ENCODE measurements at regions not wholly inside any gene's neighbourhood (a gene's known extent, or its start where the extent isn't known, plus 50 kb on each side); places are given as distances from the start of the nearest gene placed in this dataset.

GRCh38 chr19:27936139-27936538 is 1276.8 kb downstream of the UQCRFS1 start:
- no peak for TF ChIP-seq Cebpa-rat (IDR thresholded peaks at IDR 0.05)
- H3K4me2 ChIP-seq: no peak overlapping the region
- no peak overlapping the region for H3K9ac ChIP-seq

GRCh38 chr19:27935669-27936068 is 1277.3 kb downstream of the UQCRFS1 start:
- no peaks in the 10 kb centered on the region for H3K4me1 ChIP-seq
- H3K27ac ChIP-seq: no peak overlapping the region
- no peak overlapping the region for H3K9ac ChIP-seq
- TF ChIP-seq Cebpa-rat (IDR thresholded peaks at IDR 0.05): no peak
- H4K20me1 ChIP-seq: no peaks in the 10 kb centered on the region
- no peaks in the 10 kb centered on the region for H3K36me3 ChIP-seq
- H3K4me2 ChIP-seq: no peak overlapping the region
- H3K4me3 ChIP-seq: no peak overlapping the region
- no peaks in the 10 kb centered on the region for H3K9me3 ChIP-seq
- H3K27me3 ChIP-seq: no peaks in the 10 kb centered on the region

More at GRCh38 chr19:27936139-27936538, 1276.8 kb downstream of the UQCRFS1 start:
- Histone ChIP-seq H3K4me3 (no peak overlapping the region), H3K36me3 (no peaks in the 10 kb centered on the region), H3K27me3 (no peaks in the 10 kb centered on the region), H4K20me1 (no peaks in the 10 kb centered on the region), H3K9me3 (no peaks in the 10 kb centered on the region), H3K27ac (no peak overlapping the region), H3K4me1 (no peaks in the 10 kb centered on the region)

- no peaks in the 10 kb centered on the region for H3K27me3 ChIP-seq
- no peak overlapping the region for H3K4me2 ChIP-seq
- no peaks in the 10 kb centered on the region for H3K9me3 ChIP-seq
- no peak overlapping the region for H3K9ac ChIP-seq
- H3K4me1 ChIP-seq: no peaks in the 10 kb centered on the region
- TF ChIP-seq Cebpa-rat (IDR thresholded peaks at IDR 0.05): no peak
- no peaks in the 10 kb centered on the region for H4K20me1 ChIP-seq
- no peak overlapping the region for H3K4me3 ChIP-seq
- H3K27ac ChIP-seq: no peak overlapping the region
- H3K36me3 ChIP-seq: no peaks in the 10 kb centered on the region
Measured at GRCh38 chr19:27929399-27929798, 1283.6 kb downstream of the UQCRFS1 start.

DNA sequence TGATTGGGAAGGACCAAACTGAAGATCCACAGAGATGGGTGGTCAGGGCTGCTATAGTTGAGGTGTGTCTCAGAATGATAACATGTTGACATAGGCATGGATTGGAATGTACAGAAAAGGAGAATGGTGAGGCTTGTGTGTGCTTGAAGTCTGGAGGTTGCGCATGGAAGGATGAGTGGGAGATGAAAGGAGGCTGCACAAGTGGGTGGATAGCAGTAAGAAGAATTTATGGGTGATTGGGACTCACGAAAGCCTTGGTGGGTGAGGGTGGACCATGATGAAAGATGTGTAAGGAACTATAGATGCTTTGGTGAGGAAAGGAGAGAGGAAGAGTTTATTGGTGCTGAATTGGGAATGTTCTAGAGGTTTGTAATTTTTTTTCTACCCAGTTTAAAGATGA is 1287.7 kb downstream of the UQCRFS1 start:
- H3K4me1 ChIP-seq: no peaks in the 10 kb centered on the region
- TF ChIP-seq Cebpa-rat (IDR thresholded peaks at IDR 0.05): no peak
- H3K9me3 ChIP-seq: no peaks in the 10 kb centered on the region

DNA sequence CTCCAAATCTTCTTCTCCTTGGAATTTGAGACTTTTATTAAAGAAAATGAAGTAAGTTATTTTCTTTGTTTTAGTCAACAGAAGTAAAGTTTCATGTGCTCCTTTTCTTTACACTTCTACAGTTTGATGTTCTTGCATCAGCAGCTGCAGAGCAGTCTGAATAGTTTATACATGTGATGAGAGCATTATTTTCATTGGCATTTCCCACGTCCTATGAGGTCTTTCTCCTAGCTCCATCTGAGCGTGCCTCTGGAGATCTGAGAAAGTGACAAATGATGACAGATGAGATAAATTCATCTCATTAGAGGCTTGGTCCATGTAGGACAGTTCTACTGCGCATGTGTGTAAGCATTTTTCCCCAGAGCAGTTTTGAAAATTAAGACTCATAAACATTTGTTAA is 1290.0 kb downstream of the UQCRFS1 start:
- Histone ChIP-seq H3K4me1 (no peaks in the 10 kb centered on the region), H3K4me3 (no peak overlapping the region), H3K9ac (no peak overlapping the region), H3K4me2 (no peak overlapping the region), H3K9me3 (no peaks in the 10 kb centered on the region), H3K27me3 (no peaks in the 10 kb centered on the region), H3K27ac (no peak overlapping the region), H4K20me1 (no peaks in the 10 kb centered on the region), H3K36me3 (no peaks in the 10 kb centered on the region)
- TF ChIP-seq Cebpa-rat (IDR thresholded peaks at IDR 0.05): no peak

More for the DNA sequence above, 1287.7 kb downstream of the UQCRFS1 start:
- Histone ChIP-seq H3K27ac (no peak overlapping the region), H3K27me3 (no peaks in the 10 kb centered on the region), H3K4me3 (no peak overlapping the region), H3K4me2 (no peak overlapping the region), H3K9ac (no peak overlapping the region), H4K20me1 (no peaks in the 10 kb centered on the region), H3K36me3 (no peaks in the 10 kb centered on the region)

DNA sequence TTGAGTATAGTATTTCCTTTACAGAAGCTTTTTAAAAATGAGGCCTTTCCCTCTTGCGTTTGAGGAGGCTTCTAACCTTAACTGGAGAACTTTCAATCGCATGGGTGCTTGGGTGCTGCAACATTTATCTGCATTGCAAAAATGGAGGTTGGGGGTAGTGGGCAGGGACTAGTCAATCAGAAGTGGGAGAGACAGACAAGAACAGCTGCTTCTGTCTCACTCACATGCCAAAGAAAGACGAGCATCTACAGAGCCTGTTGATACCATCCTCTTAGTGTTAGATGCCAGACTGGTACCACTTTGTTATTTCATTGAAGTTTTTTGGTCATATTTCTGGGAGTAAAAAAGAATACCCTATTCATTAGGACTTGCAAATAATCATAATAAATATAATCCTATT is 1292.2 kb downstream of the UQCRFS1 start:
- Histone ChIP-seq H3K4me1 (no peaks in the 10 kb centered on the region), H3K9ac (no peak overlapping the region), H3K36me3 (no peaks in the 10 kb centered on the region), H3K27me3 (no peaks in the 10 kb centered on the region), H4K20me1 (no peaks in the 10 kb centered on the region), H3K9me3 (no peaks in the 10 kb centered on the region), H3K27ac (no peak overlapping the region), H3K4me3 (no peak overlapping the region), H3K4me2 (no peak overlapping the region)
- TF ChIP-seq Cebpa-rat (IDR thresholded peaks at IDR 0.05): no peak

GRCh38 chr19:27918818-27919217 is 1294.1 kb downstream of the UQCRFS1 start:
- H3K27me3 ChIP-seq: no peaks in the 10 kb centered on the region
- no peak overlapping the region for H3K9ac ChIP-seq
- no peaks in the 10 kb centered on the region for H3K9me3 ChIP-seq
- no peak for TF ChIP-seq Cebpa-rat (IDR thresholded peaks at IDR 0.05)
- no peak overlapping the region for H3K4me2 ChIP-seq
- H3K27ac ChIP-seq: no peak overlapping the region
- no peak overlapping the region for H3K4me3 ChIP-seq
- H3K36me3 ChIP-seq: no peaks in the 10 kb centered on the region
- no peaks in the 10 kb centered on the region for H3K4me1 ChIP-seq
- no peaks in the 10 kb centered on the region for H4K20me1 ChIP-seq

GRCh38 chr19:27911122-27911898 is 1301.6 kb downstream of the UQCRFS1 start:
- no peak overlapping the region for H3K9ac ChIP-seq
- H4K20me1 ChIP-seq: no peaks in the 10 kb centered on the region
- TF ChIP-seq Cebpa-rat (IDR thresholded peaks at IDR 0.05): no peak
- peaks cover 14% of the 10 kb centered on the region for H3K9me3 ChIP-seq
- no peak overlapping the region for H3K4me2 ChIP-seq
- H3K4me1 ChIP-seq: no peaks in the 10 kb centered on the region
- no peaks in the 10 kb centered on the region for H3K27me3 ChIP-seq
- no peaks in the 10 kb centered on the region for H3K36me3 ChIP-seq
- no peak overlapping the region for H3K4me3 ChIP-seq
- H3K27ac ChIP-seq: no peak overlapping the region

- no peak overlapping the region for H3K4me2 ChIP-seq
- H3K27me3 ChIP-seq: no peaks in the 10 kb centered on the region
- H3K4me3 ChIP-seq: no peak overlapping the region
- H4K20me1 ChIP-seq: no peaks in the 10 kb centered on the region
- no peaks in the 10 kb centered on the region for H3K36me3 ChIP-seq
- no peak overlapping the region for H3K27ac ChIP-seq
- H3K9ac ChIP-seq: no peak overlapping the region
- peaks cover 14% of the 10 kb centered on the region for H3K9me3 ChIP-seq
- no peaks in the 10 kb centered on the region for H3K4me1 ChIP-seq
- TF ChIP-seq Cebpa-rat (IDR thresholded peaks at IDR 0.05): no peak
Measured at GRCh38 chr19:27909861-27910260, 1303.1 kb downstream of the UQCRFS1 start.

DNA sequence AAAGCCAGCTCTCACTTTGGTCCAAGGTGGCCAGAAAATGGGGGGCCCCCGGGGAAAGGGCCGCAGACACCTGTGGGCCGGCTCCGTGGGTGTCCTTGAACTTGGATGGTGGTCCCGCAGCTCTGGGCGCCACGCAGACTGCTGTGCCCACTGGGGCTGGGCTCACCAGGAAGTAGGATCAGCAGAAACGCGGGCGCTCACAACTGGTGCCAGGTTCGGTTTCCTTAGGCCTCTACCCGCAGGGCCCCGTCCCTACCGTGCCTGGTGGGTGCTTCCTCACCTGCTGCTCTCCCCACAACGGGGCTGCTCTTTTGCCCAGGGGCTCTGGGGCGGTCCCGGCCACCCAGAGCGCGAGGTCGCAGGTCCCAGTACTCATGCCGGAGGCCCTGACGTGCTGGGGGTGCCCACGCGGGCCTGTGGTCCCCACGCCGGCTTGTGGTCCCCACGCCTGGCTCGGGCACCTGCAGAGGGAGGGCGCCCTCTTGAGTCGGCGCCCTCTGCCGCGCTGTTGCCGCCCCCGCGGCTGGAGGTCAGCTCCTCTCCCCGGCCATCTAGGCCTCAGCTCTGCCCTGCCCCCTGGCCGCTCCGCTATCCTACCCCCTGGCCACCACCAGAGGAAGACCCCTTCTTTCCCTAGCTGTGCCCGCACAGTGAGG is 1303.6 kb downstream of the UQCRFS1 start:
- Histone ChIP-seq H3K9ac (no peak overlapping the region), H3K4me3 (no peak overlapping the region), H4K20me1 (no peaks in the 10 kb centered on the region), H3K4me2 (no peak overlapping the region), H3K36me3 (no peaks in the 10 kb centered on the region), H3K9me3 (peaks cover 14% of the 10 kb centered on the region), H3K27me3 (no peaks in the 10 kb centered on the region), H3K27ac (no peak overlapping the region), H3K4me1 (no peaks in the 10 kb centered on the region)
- no peak for TF ChIP-seq Cebpa-rat (IDR thresholded peaks at IDR 0.05)
